ENCODE measurements at regions not wholly inside any gene's neighbourhood (a gene's known extent, or its start where the extent isn't known, plus 50 kb on each side); places are given as distances from the start of the nearest gene placed in this dataset.

DNA sequence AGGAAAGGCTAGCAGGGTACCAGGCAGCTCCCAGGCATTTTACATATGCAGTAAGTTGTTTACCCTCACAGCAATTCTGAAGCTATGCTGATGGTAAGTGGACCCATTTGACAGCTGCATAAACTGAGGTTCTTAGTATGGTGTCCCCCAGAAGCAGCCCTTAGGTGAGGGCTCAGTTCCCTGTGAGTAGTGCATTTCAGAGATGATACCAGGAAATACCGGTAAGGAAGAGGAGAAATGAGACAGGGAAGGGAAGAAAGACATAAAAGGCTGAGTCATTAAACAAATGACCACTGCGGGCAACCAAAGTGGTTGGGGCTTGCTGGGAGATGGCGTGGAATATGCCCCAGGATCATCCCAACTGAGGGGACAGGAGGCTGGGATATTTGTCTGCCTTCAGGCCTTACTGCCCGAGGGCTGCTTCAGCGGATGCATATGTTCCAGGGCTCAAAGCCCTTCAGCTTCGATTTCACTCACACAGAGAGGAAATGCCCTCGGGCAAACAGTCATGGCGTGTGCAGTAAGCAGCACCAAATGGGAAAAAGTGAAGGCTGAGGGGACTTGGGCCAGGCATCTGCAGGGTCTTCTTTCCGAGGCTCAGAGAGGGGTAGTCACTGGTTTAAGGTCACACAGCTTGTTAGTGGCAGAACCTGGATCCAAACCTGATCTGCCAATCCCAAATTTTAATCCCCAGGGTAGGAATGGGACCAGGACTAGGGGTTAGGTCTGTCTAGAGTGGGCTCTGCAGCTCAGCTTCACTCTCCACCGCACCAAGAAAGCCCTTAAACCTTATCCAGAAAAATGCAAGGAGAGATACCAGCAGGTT is 133.7 kb upstream of the RUNX3 start:
- no peak for TF ChIP-seq POLR2A (IDR thresholded peaks at IDR 0.05; ENCODE audit: low read depth, low read length)
- TF ChIP-seq POLR2AphosphoS5 (IDR thresholded peaks at IDR 0.05; ENCODE audit: low read depth, low read length): no peak
- TF ChIP-seq TAF1 (IDR thresholded peaks at IDR 0.05; ENCODE audit: low read depth, low read length): no peak
- TF ChIP-seq POU2F2 (IDR thresholded peaks at IDR 0.05; ENCODE audit: low read depth, low read length): no peak
